Prostate gland (tissue), 2 donors: ENCODE measurements at regions not wholly inside any gene's neighbourhood (a gene's known extent, or its start where the extent isn't known, plus 50 kb on each side); places are given as distances from the start of the nearest gene placed in this dataset.

Experiments used
- POLR2A ChIP-seq: fragments of 450-650 bp; IDR thresholded peaks from one replicate; pipeline ENCODE4 v1.6.1; 2016; ENCODE audit warnings: antibody characterized with exemption, mild to moderate bottlenecking
- TF ChIP-seq, protein P1 (sequence below), 4 experiments: fragments of 200-600 bp in 2 of 4; fragments of 450-650 bp in 2 of 4; sonication (generic) in 2 of 4; IDR thresholded peaks; 1 replicate in 3 of 4; 2 replicates in 1 of 4; pipeline ENCODE4 v1.5.1; 2016 to 2019; ENCODE audit warnings: antibody characterized with exemption in 4 of 4, mild to moderate bottlenecking in 2 of 4, moderate library complexity in 2 of 4

DNA sequence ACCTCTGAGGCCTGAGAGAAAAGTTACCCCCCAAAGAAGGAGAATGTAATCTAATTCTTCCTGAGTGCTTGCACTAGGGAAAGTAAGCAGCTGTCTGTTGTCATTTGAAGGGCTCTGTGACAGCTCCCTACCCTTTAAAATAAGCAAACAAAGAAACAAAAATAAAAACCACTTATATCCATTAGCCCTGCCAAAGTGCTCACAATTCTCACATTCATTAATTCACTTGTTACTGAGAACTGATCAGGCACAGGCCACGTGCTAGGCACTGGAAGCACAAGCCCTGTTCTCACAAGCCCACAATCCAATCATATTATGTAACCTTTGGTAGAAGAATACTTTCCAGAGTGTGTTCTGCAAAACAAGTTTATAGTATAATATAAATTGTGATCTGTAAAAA, 199.4 kb downstream of the ZC3H11B start:
- no peak for TF ChIP-seq POLR2A
- TF ChIP-seq, protein P1, sequence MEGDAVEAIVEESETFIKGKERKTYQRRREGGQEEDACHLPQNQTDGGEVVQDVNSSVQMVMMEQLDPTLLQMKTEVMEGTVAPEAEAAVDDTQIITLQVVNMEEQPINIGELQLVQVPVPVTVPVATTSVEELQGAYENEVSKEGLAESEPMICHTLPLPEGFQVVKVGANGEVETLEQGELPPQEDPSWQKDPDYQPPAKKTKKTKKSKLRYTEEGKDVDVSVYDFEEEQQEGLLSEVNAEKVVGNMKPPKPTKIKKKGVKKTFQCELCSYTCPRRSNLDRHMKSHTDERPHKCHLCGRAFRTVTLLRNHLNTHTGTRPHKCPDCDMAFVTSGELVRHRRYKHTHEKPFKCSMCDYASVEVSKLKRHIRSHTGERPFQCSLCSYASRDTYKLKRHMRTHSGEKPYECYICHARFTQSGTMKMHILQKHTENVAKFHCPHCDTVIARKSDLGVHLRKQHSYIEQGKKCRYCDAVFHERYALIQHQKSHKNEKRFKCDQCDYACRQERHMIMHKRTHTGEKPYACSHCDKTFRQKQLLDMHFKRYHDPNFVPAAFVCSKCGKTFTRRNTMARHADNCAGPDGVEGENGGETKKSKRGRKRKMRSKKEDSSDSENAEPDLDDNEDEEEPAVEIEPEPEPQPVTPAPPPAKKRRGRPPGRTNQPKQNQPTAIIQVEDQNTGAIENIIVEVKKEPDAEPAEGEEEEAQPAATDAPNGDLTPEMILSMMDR (IDR thresholded peaks at IDR 0.05) = no peak
